D721Med (cell line): ENCODE measurements at regions not wholly inside any gene's neighbourhood (a gene's known extent, or its start where the extent isn't known, plus 50 kb on each side); places are given as distances from the start of the nearest gene placed in this dataset.

ENCODE experiments used
- DNase-seq: peaks from one replicate; pipeline ENCODE4 v3.0.0; 2011; ENCODE audit warnings: low spot score; ENCODE audit not compliant: insufficient read length
- FAIRE-seq: peaks from 2 replicates; lab custom pipeline; 2011; peaks lifted over from hg19 to GRCh38; lab: Jason Lieb, UNC
- TF ChIP-seq, protein P1 (sequence below): IDR thresholded peaks from 2 replicates; pipeline ENCODE4 v1.5.1; 2012; ENCODE audit warnings: mild to moderate bottlenecking, control low read depth; ENCODE audit not compliant: insufficient read depth; ENCODE audit errors: missing control alignments

DNA sequence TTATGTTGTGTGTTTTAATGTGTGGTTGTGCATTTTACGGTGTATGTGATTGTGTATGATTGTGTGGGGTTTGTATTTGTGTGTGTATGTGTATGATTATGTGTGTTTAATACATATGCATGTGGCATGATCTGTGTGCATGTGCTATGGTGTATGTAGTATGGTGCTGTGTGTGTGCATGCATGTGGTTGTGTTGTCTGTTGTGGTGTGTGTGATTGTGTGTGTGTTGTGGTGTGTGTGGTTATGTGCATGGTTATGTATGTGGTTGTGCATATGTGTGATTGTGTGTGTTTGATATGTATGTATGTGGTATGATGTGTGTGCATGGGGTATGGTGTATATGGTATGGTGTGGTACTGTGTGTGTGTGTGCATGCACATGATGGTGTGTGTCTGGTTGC lies 148.1 kb upstream of the AGAP1 start:
- TF ChIP-seq, protein P1, sequence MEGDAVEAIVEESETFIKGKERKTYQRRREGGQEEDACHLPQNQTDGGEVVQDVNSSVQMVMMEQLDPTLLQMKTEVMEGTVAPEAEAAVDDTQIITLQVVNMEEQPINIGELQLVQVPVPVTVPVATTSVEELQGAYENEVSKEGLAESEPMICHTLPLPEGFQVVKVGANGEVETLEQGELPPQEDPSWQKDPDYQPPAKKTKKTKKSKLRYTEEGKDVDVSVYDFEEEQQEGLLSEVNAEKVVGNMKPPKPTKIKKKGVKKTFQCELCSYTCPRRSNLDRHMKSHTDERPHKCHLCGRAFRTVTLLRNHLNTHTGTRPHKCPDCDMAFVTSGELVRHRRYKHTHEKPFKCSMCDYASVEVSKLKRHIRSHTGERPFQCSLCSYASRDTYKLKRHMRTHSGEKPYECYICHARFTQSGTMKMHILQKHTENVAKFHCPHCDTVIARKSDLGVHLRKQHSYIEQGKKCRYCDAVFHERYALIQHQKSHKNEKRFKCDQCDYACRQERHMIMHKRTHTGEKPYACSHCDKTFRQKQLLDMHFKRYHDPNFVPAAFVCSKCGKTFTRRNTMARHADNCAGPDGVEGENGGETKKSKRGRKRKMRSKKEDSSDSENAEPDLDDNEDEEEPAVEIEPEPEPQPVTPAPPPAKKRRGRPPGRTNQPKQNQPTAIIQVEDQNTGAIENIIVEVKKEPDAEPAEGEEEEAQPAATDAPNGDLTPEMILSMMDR: no peak
- DNase-seq (no peak), FAIRE-seq (no peak)

DNA sequence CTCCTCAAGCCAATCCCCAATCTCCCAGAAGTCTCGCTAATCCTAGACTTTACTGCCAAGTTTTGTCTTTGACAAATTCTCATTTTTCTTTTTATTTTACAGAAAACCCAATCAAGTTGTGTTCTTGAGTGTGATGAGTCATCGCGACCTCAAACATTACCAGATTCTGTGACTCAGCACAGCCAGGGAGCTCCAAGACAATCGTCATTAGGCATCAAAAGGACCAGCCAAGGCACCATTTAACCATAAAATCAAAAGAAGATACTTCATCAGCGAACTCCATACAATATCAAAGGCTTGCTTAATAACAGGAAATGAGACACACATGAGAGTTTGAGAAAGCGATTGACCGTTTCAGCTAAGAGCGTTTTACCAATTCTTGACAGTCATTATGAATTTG lies 146.2 kb upstream of the AGAP1 start:
- TF ChIP-seq, protein P1: no peak
- FAIRE-seq (no peak), DNase-seq (no peak)

DNA sequence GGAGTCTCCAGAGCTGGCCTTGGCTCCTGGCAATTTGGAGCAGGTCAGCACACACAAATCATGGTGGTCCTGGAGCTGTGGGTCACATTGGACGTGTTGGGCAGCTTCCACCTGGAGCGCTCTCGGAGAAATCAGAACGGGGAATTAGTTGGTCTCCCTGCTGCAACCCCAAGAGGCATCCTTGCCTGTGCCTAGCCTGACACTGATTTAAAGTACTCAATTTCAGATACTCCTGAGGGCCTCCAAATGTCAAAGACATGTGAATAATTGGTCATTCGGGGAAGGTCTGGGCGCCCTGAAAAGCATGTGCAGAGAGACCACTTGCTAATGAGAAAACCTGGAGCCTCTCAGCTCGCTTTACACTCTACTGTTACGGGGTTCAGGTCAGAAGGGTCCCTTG lies 145.5 kb upstream of the AGAP1 start:
- TF ChIP-seq, protein P1: no peak
- no peak for DNase-seq
- FAIRE-seq: no peak

DNA sequence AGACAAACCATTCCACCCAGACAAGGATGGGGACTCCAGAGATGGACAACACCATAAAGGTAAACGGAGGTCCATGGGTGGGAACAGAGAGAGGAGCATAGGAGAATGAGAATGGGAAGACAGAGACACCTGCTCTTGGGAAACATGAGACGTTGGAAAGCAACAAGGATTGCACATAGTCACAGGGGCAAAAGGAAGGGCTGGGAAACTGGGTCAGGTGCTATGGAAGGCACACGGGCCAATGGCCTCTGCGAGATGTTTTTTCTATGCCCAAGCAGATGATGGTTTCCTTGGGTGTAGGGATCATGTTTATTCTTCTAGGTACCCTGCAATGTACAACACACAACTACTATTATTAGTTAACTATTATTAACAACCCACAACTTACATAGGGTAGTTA lies 143.6 kb upstream of the AGAP1 start:
- DNase-seq (no peak), FAIRE-seq (no peak)
- TF ChIP-seq, protein P1: no peak

DNA sequence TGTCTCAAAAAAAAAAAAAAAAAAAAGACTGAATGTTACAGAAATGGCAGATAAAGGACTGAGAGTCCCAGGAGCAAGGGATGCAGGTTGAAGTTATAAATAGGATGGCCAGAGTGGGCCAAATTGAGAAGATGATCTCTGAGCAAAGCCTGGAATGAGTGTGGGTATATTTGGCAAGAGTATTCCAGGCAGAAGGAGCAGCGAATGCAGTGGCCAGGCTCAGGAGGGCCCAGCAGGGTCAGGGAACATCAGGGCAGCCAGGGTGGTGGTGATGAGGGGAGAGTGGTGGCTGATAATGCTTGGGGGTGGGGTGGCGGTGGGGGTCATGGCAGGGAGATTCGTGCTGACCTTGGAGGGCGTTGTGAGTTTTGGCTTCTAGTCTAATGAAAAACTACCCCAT lies 141.3 kb upstream of the AGAP1 start:
- FAIRE-seq (no peak), DNase-seq (no peak)
- TF ChIP-seq, protein P1: no peak

DNA sequence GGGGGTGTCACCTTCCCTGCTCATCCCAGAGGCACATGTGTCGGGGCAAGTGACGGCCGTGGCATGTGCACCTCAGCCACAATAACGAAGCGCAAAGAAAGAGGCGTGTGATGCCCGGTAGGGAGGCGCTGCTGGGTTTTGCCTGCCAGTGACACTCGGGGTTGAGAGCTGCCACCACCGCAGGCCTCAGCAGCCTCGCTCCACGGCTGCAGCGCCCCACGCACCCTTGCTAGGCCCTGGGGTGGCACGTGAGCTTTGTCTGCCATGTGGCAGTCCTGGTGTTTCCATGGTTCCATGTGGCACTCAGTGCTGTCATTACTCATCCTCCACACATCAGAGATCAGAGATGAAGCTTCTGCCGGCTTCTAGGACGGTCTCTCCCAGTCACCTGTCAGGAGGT lies 136.0 kb upstream of the AGAP1 start:
- FAIRE-seq (no peak), DNase-seq (no peak)
- TF ChIP-seq, protein P1: no peak

DNA sequence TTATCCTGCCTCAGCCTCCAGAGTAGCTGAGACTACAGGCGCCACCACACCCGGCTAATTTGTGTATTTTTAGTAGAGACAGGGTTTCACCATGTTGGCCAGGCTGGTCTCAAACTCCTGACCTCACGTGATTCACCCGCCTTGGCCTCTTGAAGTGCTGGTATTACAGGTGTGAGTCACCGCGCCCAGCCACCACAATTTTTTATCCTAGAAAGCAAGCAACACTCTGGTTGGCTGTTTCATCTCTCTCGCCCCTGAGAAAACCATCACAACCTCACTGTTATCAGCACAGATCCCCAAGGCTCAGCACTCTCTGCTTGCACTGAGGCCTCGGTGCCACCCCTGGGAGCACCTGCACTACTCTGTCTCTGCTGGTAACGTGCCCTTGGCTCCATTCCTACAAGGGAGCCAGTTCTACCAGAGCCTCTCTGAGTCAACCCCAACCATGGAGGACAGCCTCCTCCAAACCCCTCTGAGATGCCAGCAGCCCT lies 134.8 kb upstream of the AGAP1 start:
- TF ChIP-seq, protein P1: no peak
- FAIRE-seq (no peak), DNase-seq (no peak)
